Neural progenitor cell (in vitro differentiated cells): ENCODE measurements at regions not wholly inside any gene's neighbourhood (a gene's known extent, or its start where the extent isn't known, plus 50 kb on each side); places are given as distances from the start of the nearest gene placed in this dataset.

Source experiments
- DNase-seq: peaks from one replicate; pipeline ENCODE4 v3.0.0-alpha.2; 2016; ENCODE audit warnings: low spot score
- H2AFZ ChIP-seq: fragments of 200-600 bp; sonication (generic); replicated peaks from 2 replicates; pipeline ENCODE4 v1.6.1; 2016; ENCODE audit warnings: antibody characterized with exemption
- H3F3A ChIP-seq: fragments of 200-600 bp; sonication (generic); 2 replicates; pipeline ENCODE4 v1.6.1; 2016; ENCODE audit warnings: antibody characterized with exemption, low read depth
- H3K27ac ChIP-seq: fragments of 200-600 bp; sonication (generic); 2 replicates; pipeline ENCODE4 v1.5.1; 2016; ENCODE audit warnings: mild to moderate bottlenecking
- H3K27me3 ChIP-seq: fragments of 200-600 bp; sonication (generic); 2 replicates; pipeline ENCODE4 v1.6.1; 2016; ENCODE audit warnings: mild to moderate bottlenecking, moderate library complexity
- H3K36me3 ChIP-seq: fragments of 200-600 bp; sonication (generic); 2 replicates; pipeline ENCODE4 v1.5.1; 2016
- H3K4me1 ChIP-seq: fragments of 200-600 bp; sonication (generic); 2 replicates; pipeline ENCODE4 v1.6.1; 2016; ENCODE audit warnings: mixed run types
- H3K4me2 ChIP-seq: fragments of 200-600 bp; sonication (generic); 2 replicates; pipeline ENCODE4 v1.6.1; 2016
- H3K4me3 ChIP-seq: fragments of 200-600 bp; sonication (generic); 2 replicates; pipeline ENCODE4 v1.5.1; 2016
- H3K79me2 ChIP-seq: fragments of 200-600 bp; sonication (generic); 2 replicates; pipeline ENCODE4 v1.6.1; 2016; ENCODE audit warnings: low read depth
- H3K9ac ChIP-seq: fragments of 200-600 bp; sonication (generic); 2 replicates; pipeline ENCODE4 v1.6.1; 2016
- H3K9me3 ChIP-seq: fragments of 200-600 bp; sonication (generic); 2 replicates; pipeline ENCODE4 v1.5.1; 2016; ENCODE audit warnings: low read depth
- H4K20me1 ChIP-seq: fragments of 200-600 bp; sonication (generic); 2 replicates; pipeline ENCODE4 v1.6.1; 2016; ENCODE audit warnings: low read depth
- H3K27ac Mint-ChIP-seq: 3 replicates; pipeline ENCODE4 v1.8.0; 2021; ENCODE audit warnings: mixed read lengths
- H3K27me3 Mint-ChIP-seq: 2 replicates; pipeline ENCODE4 v1.8.0; 2022; ENCODE audit warnings: low read depth, mild to moderate bottlenecking, inconsistent platforms, moderate library complexity, mixed read lengths; ENCODE audit not compliant: insufficient read depth
- H3K36me3 Mint-ChIP-seq: 3 replicates; pipeline ENCODE4 v1.8.0; 2021; ENCODE audit warnings: mixed read lengths
- H3K4me1 Mint-ChIP-seq: 3 replicates; pipeline ENCODE4 v1.8.0; 2021; ENCODE audit warnings: mixed read lengths
- H3K4me3 Mint-ChIP-seq: 3 replicates; pipeline ENCODE4 v1.8.0; 2021; ENCODE audit warnings: mild to moderate bottlenecking, moderate library complexity, mixed read lengths
- H3K9me3 Mint-ChIP-seq: 3 replicates; pipeline ENCODE4 v1.8.0; 2020; ENCODE audit warnings: mixed read lengths
- EZH2 ChIP-seq: fragments of 200-600 bp; sonication (generic); IDR thresholded peaks from 2 replicates; pipeline ENCODE4 v1.6.1; 2017; ENCODE audit warnings: antibody characterized with exemption, mild to moderate bottlenecking, moderate library complexity
- EZH2phosphoT487 ChIP-seq: fragments of 200-600 bp; sonication (generic); IDR thresholded peaks from 2 replicates; pipeline ENCODE4 v1.6.1; 2017; ENCODE audit warnings: antibody characterized with exemption
- TF ChIP-seq, protein P1 (sequence below): fragments of 200-600 bp; sonication (generic); IDR thresholded peaks from 2 replicates; pipeline ENCODE4 v1.5.1; 2017; ENCODE audit warnings: antibody characterized with exemption, mild to moderate bottlenecking

- no peak overlapping the region for H3K27ac ChIP-seq
- H3K36me3 Mint-ChIP-seq: no peaks in the 10 kb centered on the region
- H4K20me1 ChIP-seq: no peaks in the 10 kb centered on the region
- TF ChIP-seq, protein P1, sequence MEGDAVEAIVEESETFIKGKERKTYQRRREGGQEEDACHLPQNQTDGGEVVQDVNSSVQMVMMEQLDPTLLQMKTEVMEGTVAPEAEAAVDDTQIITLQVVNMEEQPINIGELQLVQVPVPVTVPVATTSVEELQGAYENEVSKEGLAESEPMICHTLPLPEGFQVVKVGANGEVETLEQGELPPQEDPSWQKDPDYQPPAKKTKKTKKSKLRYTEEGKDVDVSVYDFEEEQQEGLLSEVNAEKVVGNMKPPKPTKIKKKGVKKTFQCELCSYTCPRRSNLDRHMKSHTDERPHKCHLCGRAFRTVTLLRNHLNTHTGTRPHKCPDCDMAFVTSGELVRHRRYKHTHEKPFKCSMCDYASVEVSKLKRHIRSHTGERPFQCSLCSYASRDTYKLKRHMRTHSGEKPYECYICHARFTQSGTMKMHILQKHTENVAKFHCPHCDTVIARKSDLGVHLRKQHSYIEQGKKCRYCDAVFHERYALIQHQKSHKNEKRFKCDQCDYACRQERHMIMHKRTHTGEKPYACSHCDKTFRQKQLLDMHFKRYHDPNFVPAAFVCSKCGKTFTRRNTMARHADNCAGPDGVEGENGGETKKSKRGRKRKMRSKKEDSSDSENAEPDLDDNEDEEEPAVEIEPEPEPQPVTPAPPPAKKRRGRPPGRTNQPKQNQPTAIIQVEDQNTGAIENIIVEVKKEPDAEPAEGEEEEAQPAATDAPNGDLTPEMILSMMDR: no peak
- TF ChIP-seq EZH2phosphoT487 (no peak), EZH2 (no peak)
- H3K27me3 Mint-ChIP-seq: no peaks in the 10 kb centered on the region
- no peak overlapping the region for H3K9ac ChIP-seq
- no peak for DNase-seq
- H3K79me2 ChIP-seq: no peaks in the 10 kb centered on the region
- peaks cover 4% of the 10 kb centered on the region for H3K4me1 ChIP-seq
- no peak overlapping the region for H3K4me3 Mint-ChIP-seq
- no peak overlapping the region for H3K4me3 ChIP-seq
- H3K4me2 ChIP-seq: no peak overlapping the region
- H3K9me3 Mint-ChIP-seq: no peaks in the 10 kb centered on the region
- H3K27me3 ChIP-seq: no peaks in the 10 kb centered on the region
- no peaks in the 10 kb centered on the region for H3K4me1 Mint-ChIP-seq
- no peaks in the 10 kb centered on the region for H3F3A ChIP-seq
- no peak overlapping the region for H3K27ac Mint-ChIP-seq
- no peaks in the 10 kb centered on the region for H3K36me3 ChIP-seq
- H3K9me3 ChIP-seq: no peaks in the 10 kb centered on the region
- no peak overlapping the region for H2AFZ ChIP-seq
Measured at GRCh38 chr2:58930537-58930936, 689.4 kb upstream of the FANCL start.

DNA sequence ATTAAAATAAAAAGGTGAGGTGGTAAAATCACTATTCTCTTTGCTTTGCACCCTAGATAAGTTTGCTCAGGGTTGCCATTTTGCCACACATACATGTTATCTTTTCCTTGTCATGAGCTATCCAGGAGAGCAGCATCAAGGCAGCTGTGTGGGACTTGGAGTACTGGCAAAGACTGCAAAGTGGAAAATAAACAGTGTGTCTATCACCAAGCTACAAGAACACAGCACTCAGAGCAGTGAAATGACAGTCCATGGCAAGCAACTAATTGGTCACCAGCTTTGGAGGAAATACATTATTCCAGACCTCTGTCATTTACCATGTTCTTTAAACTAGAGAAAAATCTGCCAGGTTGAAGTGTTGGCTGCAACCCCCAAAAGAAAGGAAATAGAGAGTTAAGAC, 687.8 kb upstream of the FANCL start:
- Histone ChIP-seq H3K27ac (no peak overlapping the region), H3K4me3 (no peak overlapping the region), H3K9me3 (no peaks in the 10 kb centered on the region), H3K36me3 (no peaks in the 10 kb centered on the region), H3K27me3 (no peaks in the 10 kb centered on the region), H3K9ac (no peak overlapping the region), H3K4me1 (peaks cover 4% of the 10 kb centered on the region), H3K4me2 (no peak overlapping the region), H3F3A (no peaks in the 10 kb centered on the region), H2AFZ (no peak overlapping the region), H3K79me2 (no peaks in the 10 kb centered on the region), H4K20me1 (no peaks in the 10 kb centered on the region)
- H3K4me1 Mint-ChIP-seq: no peaks in the 10 kb centered on the region
- DNase-seq: no peak
- TF ChIP-seq EZH2: no peak
- TF ChIP-seq, protein P1: no peak
- no peak for TF ChIP-seq EZH2phosphoT487
- H3K4me3 Mint-ChIP-seq: no peak overlapping the region
- H3K9me3 Mint-ChIP-seq: no peaks in the 10 kb centered on the region
- H3K36me3 Mint-ChIP-seq: no peaks in the 10 kb centered on the region
- no peaks in the 10 kb centered on the region for H3K27me3 Mint-ChIP-seq
- H3K27ac Mint-ChIP-seq: no peak overlapping the region

GRCh38 chr2:58928391-58928790, 687.3 kb upstream of the FANCL start:
- no peak overlapping the region for H3K27ac Mint-ChIP-seq
- no peak overlapping the region for H2AFZ ChIP-seq

More at GRCh38 chr2:58928391-58928790, 687.3 kb upstream of the FANCL start:
- Mint-ChIP-seq H3K36me3 (no peaks in the 10 kb centered on the region), H3K27me3 (no peaks in the 10 kb centered on the region), H3K9me3 (no peaks in the 10 kb centered on the region), H3K4me1 (no peaks in the 10 kb centered on the region), H3K4me3 (no peak overlapping the region)
- no peak overlapping the region for H3K9ac ChIP-seq
- no peaks in the 10 kb centered on the region for H4K20me1 ChIP-seq
- H3K4me2 ChIP-seq: no peak overlapping the region
- DNase-seq: no peak
- H3K9me3 ChIP-seq: no peaks in the 10 kb centered on the region
- H3K4me1 ChIP-seq: peaks cover 4% of the 10 kb centered on the region
- TF ChIP-seq EZH2 (no peak), EZH2phosphoT487 (no peak)
- TF ChIP-seq, protein P1: no peak
- no peaks in the 10 kb centered on the region for H3K27me3 ChIP-seq
- H3K36me3 ChIP-seq: no peaks in the 10 kb centered on the region
- H3K79me2 ChIP-seq: no peaks in the 10 kb centered on the region
- H3K27ac ChIP-seq: no peak overlapping the region
- H3K4me3 ChIP-seq: no peak overlapping the region
- H3F3A ChIP-seq: no peaks in the 10 kb centered on the region
